Muscle of arm (tissue), 1 donor: ENCODE measurements at regions not wholly inside any gene's neighbourhood (a gene's known extent, or its start where the extent isn't known, plus 50 kb on each side); places are given as distances from the start of the nearest gene placed in this dataset.
A peak's percentile ranks its signal among the peaks of the same experiment; 100 is the strongest.

Experiments
- DNase-seq: peaks from one replicate; pipeline ENCODE4 v3.0.0-alpha.2; 2013

DNA sequence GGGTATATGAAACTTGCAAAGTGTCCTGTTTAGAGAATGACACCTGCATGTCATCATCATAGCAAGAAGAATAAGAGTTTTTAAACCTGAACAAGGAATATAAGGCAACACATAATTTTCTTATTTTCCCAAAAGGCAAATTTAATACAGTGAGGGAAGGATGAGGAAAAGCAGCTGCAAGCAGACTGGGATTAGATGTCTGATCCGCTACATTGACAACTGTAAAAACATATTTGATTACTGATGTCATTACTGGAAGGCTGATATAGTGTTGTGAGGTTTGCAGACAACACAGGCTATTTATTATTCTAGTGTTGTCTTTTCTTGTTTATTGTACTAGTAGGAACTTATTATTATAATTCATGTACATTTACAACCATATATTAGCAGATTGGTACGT is 528.7 kb downstream of the ZIC1 start:
- DNase-seq: no peak

DNA sequence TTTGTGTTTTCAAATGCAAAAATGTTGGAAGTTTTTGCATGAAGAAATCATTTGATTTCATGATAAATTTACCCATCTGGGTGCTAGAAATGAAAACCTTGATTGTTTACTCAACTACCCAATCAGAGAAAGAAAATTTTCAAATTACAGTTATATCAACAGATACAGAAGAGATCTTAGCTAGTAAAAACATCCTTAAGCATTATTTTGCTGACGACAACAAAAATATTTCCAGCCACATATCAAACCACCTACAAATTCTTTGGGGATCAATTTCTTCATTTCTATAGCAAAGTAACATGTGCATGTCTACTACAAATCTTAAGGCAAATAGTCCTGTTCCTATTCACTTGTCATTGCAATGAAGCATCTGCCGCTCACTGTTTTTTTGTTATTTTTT is 530.3 kb downstream of the ZIC1 start:
- no peak for DNase-seq

DNA sequence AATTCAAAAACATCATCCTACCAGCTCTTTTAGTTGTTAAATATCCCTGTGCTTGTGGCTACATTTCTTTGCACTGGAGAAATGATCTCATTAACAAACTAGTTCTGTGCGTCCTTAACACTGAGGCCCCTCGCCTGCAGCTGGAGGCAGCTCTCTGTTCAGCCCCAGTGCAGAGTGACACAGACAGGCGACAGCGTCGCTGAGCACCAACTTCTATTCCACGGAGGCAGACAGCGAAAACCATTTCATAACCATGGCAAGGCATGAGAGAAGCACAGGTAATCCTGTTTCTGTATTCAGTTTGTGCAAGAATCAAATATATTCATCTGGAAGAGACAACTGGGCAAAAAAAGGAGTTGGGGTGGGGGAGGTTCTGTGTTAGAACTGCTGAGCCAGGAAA is 530.7 kb downstream of the ZIC1 start:
- peak; percentile 57 for DNase-seq

DNA sequence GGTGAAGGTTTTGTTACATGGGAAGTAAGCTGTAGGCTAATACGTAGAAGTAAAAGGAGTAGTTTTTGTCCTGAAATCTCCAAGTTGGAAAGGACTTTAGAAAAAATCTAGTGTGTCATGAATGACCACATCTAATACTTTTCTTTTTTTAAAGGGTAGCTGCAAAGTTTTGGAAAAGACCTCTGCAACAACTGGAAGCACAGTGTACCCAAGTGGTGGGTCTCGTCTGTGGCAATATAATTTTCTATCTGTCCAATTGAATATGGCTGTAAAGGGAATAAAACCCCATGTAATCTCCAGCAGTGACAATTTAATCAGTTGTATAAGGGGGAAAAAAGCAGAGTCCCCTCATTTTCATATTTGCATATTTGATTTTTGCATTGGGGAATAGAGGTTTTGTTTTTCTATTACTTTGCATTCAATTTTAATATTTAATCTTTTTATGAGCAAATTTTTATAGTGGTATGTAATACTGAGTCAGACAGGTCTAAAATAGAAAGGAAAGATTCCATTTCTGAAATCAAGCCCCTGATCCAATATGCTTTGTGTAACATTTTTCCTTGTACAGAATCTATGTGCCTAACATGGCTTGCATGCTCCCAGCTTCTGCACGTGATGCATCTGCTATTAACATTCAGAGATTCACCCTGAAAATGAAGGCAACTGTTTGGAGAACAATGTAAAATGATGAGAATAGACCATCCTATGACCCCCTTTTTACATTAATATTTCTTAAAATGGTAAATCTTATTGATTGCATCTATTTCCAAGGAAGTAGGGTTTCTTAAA is 531.4 kb downstream of the ZIC1 start:
- no peak for DNase-seq

DNA sequence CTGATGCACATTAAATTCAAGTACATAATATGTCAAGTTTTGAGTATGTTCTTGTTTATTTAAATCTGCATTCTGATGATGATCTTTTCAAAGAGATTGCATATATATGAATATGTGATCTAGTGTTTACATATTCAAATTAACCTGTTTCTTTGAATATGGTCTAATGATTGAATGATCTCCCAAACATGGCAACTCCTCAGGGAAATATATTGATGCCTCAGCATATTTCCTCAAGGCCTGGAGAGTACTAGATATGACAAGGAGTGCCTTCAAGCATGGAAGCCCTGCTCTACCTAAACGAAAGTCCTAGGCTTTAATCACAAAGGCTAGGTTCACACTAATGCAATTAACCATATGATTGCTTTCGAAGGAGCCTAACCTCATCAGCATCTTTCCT is 532.8 kb downstream of the ZIC1 start:
- no peak for DNase-seq

DNA sequence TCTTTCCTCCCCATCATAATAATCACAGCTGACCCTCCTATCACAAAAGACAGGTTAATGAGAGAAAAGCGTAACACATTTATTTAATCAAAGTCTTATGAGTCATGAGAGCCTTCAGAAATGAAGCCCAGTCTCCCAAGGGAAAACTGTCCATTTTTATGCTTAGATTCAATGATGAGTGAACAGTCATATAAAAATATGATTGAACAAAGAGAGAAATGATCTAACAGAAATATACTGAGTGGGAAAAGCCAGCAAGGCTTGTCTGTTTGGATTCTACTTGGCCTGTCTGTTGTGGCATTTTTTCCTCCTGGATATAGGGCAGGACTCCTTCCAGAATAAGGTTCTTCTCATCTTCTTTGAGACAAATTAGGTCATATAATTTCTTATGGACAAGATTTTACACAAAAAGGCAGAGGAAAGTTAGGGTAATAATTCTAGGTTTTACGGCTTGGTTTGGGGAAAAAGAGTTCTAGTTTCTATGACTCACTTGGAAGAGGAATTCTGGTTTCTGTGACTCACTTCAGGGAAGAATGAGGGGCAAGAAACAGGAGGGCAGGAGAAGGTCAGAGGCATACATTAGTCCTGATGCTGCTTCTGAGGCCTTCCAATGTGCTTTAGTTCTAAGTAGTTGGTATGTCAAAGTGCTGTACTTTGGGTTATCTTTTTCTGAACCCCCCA is 534.2 kb downstream of the ZIC1 start:
- no peak for DNase-seq

DNA sequence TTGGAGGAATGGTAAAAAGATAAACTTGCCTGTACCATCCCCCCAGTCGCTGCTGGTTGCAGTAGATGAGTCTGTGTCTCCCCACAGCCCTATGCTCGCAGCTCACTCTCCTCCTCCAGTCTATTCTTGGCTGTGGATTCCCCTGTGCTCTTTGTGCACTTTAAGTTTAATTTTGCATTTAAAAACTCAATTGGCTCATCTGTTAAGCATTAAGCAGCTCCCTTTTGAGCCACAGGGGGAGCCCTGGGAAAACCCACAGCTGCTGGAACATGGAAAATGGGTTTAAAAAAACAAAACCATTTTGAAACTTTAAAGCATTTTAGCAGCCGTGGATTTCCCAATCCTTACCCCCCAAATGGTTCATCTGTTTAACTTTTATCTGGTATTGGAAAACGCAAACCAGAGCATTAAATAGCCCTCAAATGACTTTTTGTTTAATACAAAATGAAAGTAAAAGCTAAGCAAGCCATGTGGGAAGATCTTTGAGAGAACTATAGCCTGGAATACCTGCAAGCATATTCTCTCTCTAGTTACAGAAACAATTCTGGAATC is 536.9 kb downstream of the ZIC1 start:
- DNase-seq: peak; percentile 85

DNA sequence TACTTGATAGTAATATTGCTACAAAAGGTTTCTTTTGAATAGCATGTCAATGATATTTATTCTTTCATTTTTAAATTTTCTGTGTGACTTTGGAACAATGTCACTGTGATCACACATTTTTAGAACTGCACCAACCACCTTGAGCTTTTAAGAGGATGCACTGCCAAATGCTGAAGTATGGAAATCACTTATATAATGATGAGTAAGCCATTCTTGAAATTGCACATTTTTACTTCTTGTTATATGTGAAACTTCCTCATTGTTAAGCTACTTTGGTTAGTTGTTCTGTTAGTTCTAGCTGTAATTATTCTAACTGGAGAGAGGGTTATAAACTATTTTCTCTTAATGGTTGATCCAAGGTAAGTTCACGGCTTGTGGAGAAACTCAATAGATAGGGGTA is 547.5 kb downstream of the ZIC1 start:
- no peak for DNase-seq

DNA sequence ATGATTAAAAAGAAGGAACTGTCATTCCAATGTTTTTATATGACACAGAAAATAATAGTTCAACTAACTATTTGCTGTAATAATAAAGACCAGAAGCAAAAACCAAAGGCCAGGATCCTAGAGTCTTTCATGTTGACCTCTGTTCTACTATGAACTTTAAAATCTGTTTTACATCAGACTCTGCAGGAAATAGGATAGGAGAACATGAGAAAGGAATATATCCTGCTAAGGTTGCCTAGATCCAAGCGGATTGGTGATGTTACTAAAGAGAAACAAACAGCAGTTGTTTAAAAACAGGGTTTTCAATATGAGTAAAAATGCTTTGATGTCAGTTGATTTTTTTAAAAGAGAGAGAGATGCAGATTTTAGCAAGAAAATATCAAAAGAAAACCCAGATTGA is 549.6 kb downstream of the ZIC1 start:
- no peak for DNase-seq

DNA sequence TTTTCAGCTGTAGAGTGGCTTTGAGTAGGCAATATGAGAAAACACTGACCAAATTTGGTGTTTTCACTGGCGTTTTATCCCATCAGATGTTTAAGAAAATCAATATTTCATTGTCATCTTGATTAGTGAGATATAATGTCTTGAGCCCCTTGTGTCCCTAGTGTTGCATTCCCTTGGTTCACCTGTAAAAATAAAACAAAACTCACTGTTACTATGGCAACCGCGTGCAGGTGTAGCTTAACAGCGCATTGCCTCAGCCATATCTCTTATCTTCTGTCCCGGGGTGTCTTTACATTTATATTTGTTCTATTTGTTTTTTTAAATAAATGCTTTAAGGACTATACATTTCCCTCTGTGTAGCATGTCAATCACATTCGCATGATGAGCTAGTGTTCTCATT is 551.6 kb downstream of the ZIC1 start:
- DNase-seq: no peak

DNA sequence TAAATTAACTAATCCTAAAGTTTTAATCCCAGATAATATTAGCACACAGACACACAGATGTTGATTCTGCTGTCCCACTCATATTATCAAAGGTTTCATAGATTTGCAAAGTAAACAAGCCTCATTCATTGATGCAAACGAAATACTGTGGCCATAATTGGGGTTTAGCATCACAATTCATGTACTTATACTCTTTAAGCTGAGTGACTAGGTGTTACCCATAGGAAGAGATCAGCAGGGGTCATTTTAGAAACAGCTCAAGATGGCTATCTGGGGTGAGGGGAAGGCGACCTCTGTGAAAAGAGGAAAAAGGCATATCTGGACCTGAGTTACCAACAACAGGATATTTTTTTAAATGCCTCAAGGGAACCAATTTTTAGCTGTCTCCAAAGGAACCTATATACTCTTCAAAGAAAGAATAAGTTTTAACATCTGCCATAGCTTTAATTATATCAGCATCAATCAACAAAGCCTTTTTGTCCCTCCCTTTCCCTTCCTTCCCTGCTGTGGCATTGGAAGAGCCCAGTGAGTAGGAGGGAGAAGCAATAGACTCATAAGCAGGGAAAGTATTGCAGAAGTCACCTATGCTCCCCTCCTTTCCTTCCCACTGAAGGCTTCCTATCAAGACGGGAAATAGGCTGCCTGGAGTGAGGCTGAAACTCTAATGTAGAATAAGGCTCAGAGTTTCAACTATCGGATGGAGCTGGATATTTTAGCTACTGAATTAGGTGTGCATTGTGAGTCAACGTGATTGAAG is 553.4 kb downstream of the ZIC1 start:
- no peak for DNase-seq

DNA sequence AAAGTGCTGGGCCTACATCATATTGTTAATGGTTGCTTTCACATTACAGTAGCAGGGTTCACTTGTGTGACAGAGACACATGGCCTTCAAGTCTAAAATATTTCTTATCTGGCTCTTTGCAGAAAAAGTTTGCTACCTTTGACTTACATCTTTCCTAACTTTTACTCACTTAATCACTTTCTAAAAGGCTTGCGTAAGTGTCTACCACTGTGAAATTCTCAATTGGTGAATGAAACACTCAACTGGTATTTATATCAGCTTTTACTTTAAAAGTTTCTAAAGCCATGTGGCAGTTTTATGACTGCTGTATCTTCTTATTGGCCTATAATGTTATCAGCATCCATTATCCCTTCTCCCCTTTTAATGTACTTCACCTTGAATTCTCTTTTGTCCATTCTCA is 554.5 kb downstream of the ZIC1 start:
- no peak for DNase-seq

DNA sequence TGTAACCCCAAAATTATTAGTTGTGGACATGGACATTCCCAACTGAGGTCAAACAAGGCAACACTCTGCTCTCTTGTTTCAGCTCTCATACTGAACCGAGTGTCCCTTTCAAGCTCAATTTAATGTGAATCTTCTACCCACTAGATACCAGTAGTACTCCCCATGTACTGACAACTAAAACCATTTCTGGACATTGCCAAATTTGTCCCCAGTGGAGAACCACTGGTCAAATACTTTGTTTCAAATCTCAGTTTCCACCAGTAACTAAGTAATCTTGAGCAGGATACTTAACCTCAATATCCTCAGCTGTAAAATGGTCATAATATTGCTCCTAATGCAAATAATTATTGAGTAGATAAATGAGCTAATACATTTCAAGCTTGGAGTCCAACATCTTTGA is 566.0 kb downstream of the ZIC1 start:
- no peak for DNase-seq

DNA sequence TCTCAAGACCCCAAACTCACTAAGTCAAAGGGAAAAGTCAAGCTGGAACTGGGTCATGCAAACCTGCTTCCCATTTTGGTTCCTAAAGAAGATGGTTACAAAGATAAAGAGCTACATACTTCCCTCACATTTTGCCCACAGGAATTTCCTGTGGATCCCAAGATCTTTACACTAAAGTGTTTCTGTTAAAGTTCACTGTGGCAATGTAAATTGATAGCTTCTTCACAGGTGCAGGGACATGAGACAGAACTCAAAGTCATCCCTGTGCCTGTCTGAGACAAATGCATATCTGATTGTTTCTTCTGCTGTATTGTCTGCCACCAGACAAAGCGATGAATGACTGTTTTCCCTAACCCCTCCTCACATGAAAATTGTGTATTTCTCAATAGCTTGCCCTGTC is 567.8 kb downstream of the ZIC1 start:
- no peak for DNase-seq

DNA sequence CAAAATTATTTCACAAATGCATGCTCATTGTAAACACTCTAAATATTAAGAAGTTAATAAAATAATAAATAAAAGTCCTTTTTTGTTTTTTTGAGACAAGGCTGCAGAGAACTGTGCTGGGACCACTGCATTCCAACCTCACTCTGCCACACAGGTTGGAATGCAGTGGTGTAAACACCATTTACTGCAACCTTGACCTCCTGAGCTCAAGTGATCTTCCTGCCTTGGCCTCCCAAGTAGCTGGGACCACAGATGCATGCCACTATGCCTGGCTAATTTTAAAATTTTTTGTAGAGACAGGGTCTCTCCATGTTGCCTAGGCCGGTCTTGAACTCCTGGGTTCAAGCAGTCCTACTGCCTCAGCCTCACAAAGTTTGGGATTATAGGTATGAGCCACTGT is 578.4 kb downstream of the ZIC1 start:
- no peak for DNase-seq

DNA sequence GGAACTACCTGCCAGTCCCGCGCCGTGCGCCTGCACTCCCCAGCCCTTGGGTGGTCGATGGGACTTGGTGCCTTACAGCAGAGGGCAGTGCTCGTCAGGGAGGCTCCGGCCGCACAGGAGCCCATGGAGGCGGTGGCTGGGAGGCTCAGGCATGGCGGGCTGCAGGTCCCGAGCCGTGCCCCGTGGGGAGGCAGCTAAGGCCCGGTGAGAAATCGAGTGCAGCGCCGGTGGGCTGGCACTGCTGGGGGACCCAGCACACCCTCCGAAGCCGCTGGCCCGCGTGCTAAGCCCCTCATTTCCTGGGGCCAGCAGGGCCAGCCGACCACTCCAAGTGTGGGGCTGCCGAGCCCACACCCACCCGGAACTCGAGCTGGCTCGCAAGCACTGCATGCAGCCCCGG is 580.2 kb downstream of the ZIC1 start:
- no peak for DNase-seq

DNA sequence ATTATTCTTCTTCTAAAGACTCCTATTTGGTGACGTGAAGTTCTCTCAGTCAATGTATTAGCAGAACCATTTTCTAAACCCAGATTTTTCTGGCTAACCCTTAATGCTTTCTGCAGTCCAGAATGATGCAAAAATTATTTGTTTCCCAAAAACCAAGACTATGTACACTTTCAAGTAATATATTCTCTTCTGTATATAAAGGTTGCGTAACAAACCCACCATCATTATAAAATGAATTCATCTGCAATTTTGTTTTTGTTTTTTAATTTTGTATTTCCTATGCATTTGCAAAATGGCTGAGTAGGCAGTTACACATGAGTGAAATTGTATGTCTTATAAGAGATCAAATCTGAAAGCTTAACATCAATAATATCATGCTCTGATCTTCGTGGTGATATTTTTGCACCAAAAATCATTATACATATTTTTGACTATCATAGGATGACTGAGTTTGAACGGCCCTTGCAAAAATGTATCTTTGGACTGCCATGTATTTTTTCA is 593.6 kb downstream of the ZIC1 start:
- no peak for DNase-seq

DNA sequence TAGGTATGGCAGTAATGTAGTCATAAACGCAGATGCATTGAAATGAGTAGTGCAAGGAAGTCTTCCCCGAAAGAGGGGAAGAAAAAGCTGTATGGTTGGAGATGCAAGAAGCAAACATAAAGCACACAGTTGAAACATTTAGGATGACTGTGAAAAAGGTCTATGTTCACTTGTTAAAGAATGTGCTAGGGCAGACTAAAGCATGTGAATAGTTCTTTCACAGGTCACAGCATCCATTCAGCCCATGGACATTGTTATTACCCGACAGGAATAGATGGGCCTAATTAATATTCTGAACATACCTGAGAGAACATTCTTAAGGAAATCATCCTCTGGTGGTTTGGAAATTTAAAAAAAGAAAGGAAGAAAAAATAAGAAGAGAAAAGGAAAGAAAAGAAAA is 595.2 kb downstream of the ZIC1 start:
- no peak for DNase-seq

DNA sequence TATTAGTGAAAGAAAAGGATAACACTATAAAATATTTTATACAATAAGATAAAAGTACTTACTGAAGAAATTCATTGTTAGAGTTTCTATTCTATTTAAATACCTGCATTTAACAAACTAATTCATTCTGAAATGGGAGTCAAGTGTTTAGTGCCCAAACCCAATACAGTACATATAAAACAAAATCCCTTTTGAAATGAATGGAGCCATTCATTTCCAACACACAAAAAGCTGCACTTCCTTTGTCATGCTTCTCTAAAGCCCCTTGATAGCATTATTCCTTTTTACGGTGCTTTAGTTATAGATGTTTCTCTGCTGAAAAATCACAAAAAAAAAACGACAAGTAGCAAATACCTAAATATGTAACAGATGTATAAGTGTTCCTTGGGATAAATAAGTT is 596.3 kb downstream of the ZIC1 start:
- DNase-seq: no peak

DNA sequence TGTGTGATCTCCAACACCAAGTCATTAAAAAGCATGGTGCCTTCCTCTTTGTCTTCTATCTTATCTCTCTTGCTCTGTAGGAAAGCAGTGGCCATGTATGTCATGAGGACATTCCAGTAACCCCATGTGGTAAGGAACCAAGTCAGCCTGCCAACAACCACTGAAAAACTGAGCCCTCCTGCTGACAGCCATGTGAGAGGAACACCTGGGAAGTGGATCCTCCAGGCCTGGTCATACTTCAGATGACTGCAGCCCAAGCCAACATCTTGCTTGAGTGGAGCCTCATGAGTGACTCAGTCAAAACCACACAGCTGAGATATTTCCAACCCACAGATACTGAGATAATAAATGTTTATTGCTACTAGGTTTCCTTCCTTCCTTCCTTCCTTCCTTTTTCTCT is 597.3 kb downstream of the ZIC1 start:
- no peak for DNase-seq

DNA sequence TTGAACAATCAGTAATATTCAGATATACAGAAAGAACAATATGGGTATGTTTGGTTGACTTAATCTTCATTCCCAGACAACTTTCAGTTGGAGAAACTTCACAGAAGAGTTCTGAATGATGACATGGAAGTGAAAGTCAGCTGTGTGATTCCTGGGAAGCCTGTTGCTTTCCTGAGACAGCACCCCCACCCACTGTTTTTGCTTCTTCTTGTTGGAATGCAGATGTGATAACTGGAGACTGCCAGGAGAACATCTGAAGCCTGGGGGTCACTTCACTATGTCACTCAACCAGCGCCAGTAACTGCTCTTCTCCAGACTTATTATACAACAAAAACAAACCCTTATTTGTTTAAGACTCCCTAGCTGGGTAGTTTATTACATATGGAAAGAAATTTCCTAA is 599.4 kb downstream of the ZIC1 start:
- no peak for DNase-seq

DNA sequence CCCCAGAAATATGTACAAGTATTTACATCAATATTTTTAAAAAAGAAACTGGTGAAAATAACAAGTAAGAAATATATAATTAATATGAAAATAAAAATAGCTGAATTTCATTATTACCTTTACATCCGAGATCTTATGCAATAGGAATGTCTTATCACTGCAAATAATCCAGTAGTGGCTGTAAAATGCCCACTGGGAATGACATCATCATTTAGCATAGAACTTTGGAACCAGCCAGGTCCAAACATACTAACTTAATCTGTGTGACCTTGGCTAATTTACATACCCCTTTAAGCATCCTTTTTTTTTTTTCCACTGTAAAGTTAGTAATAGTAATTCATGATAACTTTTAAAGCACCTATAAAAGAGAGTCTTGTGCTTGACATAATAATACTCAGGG is 611.7 kb downstream of the ZIC1 start:
- no peak for DNase-seq

DNA sequence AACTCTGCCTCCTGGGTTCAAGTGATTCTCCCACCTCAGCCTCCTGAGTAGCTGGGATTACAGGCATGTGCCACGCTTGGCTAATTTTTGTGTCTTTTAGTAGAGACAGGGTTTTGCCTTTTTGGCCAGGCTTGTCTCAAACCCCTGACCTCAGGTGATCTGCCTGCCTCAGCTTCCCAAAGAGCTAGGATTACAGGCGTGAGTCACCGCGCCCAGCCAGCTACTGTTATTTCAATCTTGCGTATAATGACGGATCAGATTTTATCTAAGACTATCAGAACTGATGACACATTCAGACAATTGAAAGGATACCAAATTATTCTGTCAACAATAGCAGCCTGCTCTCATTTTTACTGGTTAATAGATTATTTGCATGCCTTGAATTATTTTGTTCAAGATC is 612.2 kb downstream of the ZIC1 start:
- no peak for DNase-seq
